Effector CD4-positive, alpha-beta T cell (primary cell): ENCODE measurements at regions not wholly inside any gene's neighbourhood (a gene's known extent, or its start where the extent isn't known, plus 50 kb on each side); places are given as distances from the start of the nearest gene placed in this dataset.
"Not testable (repeated sequence)": the region's sequence is repeated elsewhere in the genome, so short reads cannot be mapped to it uniquely, and the experiment has no call there.

Experiments
- DNase-seq: peaks from one replicate; pipeline ENCODE4 v3.0.0-alpha.2; 2020

GRCh38 chr1:148432318-148432717 lies 50.8 kb downstream of the PPIAL4G start:
- DNase-seq = not testable (repeated sequence)

GRCh38 chr1:148429856-148430255 lies 53.2 kb downstream of the PPIAL4G start:
- not testable (repeated sequence) for DNase-seq

- not testable (repeated sequence) for DNase-seq
Measured at GRCh38 chr1:148426940-148427611, 56.0 kb downstream of the PPIAL4G start.

GRCh38 chr1:148426385-148426784 lies 56.7 kb downstream of the PPIAL4G start:
- DNase-seq = not testable (repeated sequence)

GRCh38 chr1:148424143-148425003 lies 58.7 kb downstream of the PPIAL4G start:
- not testable (repeated sequence) for DNase-seq

GRCh38 chr1:148422921-148423320 lies 60.2 kb downstream of the PPIAL4G start:
- DNase-seq = not testable (repeated sequence)

- DNase-seq = not testable (repeated sequence)
Measured at GRCh38 chr1:148417241-148417640, 65.9 kb downstream of the PPIAL4G start.

GRCh38 chr1:148413385-148413784 lies 69.7 kb downstream of the PPIAL4G start:
- DNase-seq = not testable (repeated sequence)

GRCh38 chr1:148404786-148405568 lies 78.1 kb downstream of the PPIAL4G start:
- not testable (repeated sequence) for DNase-seq

GRCh38 chr1:148403925-148404324 lies 79.2 kb downstream of the PPIAL4G start:
- not testable (repeated sequence) for DNase-seq

GRCh38 chr1:148403085-148403456 lies 80.0 kb downstream of the PPIAL4G start:
- not testable (repeated sequence) for DNase-seq

GRCh38 chr1:148402152-148403084 lies 80.7 kb downstream of the PPIAL4G start:
- DNase-seq = peak; percentile 79

GRCh38 chr1:148397516-148397915 lies 85.6 kb downstream of the PPIAL4G start:
- DNase-seq = not testable (repeated sequence)

- DNase-seq = not testable (repeated sequence)
Measured at GRCh38 chr1:148392505-148392904, 90.6 kb downstream of the PPIAL4G start.

GRCh38 chr1:148391323-148391722 lies 91.8 kb downstream of the PPIAL4G start:
- DNase-seq = not testable (repeated sequence)

GRCh38 chr1:148389027-148389339 lies 94.1 kb downstream of the PPIAL4G start:
- no peak for DNase-seq

GRCh38 chr1:148388260-148389026 lies 94.7 kb downstream of the PPIAL4G start:
- DNase-seq = peak; percentile 78

GRCh38 chr1:148387949-148388259 lies 95.2 kb downstream of the PPIAL4G start:
- DNase-seq = not testable (repeated sequence)

GRCh38 chr1:148387122-148387948 lies 95.8 kb downstream of the PPIAL4G start:
- DNase-seq = not testable (repeated sequence)

- DNase-seq = no peak
Measured at GRCh38 chr1:148386617-148387016, 96.5 kb downstream of the PPIAL4G start.

- not testable (repeated sequence) for DNase-seq
Measured at GRCh38 chr1:148386031-148386398, 97.1 kb downstream of the PPIAL4G start.
